Right atrium auricular region (tissue), 2 donors: ENCODE measurements at regions not wholly inside any gene's neighbourhood (a gene's known extent, or its start where the extent isn't known, plus 50 kb on each side); places are given as distances from the start of the nearest gene placed in this dataset.

Source experiments
- DNase-seq: peaks from one replicate; pipeline ENCODE4 v3.0.0-alpha.2; 2019; ENCODE audit warnings: low spot score
- H3K27ac ChIP-seq, 2 donors: fragments of 200-600 bp; sonication (generic); 1 replicate in 1 of 2; 2 replicates in 1 of 2; pipeline ENCODE4 v1.5.1; 2016 to 2019
- H3K27me3 ChIP-seq, 2 donors: fragments of 200-600 bp; sonication (generic); one replicate each; pipeline versions ENCODE4 v1.5.1 to v1.6.0; 2017 to 2019
- H3K36me3 ChIP-seq: fragments of 200-600 bp; sonication (generic); one replicate; pipeline ENCODE4 v1.5.1; 2016
- H3K4me1 ChIP-seq, 2 donors: fragments of 200-600 bp; sonication (generic); one replicate each; pipeline versions ENCODE4 v1.5.1 to v1.6.0; 2017 to 2019
- H3K4me3 ChIP-seq, 2 donors: fragments of 200-600 bp; sonication (generic); 1 replicate in 1 of 2; 2 replicates in 1 of 2; pipeline ENCODE4 v1.5.1; 2017 to 2019; ENCODE audit warnings: mild to moderate bottlenecking in 1 of 2, moderate library complexity in 1 of 2
- H3K9me3 ChIP-seq, 2 donors: fragments of 200-600 bp; sonication (generic); one replicate each; pipeline ENCODE4 v1.5.1; 2019
- CTCF ChIP-seq, 2 donors: fragments of 200-600 bp; sonication (generic); IDR thresholded peaks; one replicate each; pipeline ENCODE4 v1.5.1; 2019; ENCODE audit warnings: antibody characterized with exemption in 2 of 2

GRCh38 chr10:61248013-61248412, 205.2 kb downstream of the TMEM26 start:
- Histone ChIP-seq H3K9me3 (no peaks in the 10 kb centered on the region), H3K4me1 (no peaks in the 10 kb centered on the region), H3K36me3 (no peaks in the 10 kb centered on the region), H3K27ac (no peak overlapping the region), H3K4me3 (no peak overlapping the region), H3K27me3 (no peaks in the 10 kb centered on the region)
- TF ChIP-seq CTCF (IDR thresholded peaks at IDR 0.05), result no peak
- DNase-seq, result no peak

- TF ChIP-seq CTCF (IDR thresholded peaks at IDR 0.05), result no peak
- H3K9me3 ChIP-seq, result no peaks in the 10 kb centered on the region
- H3K4me3 ChIP-seq, result no peak overlapping the region
- H3K27me3 ChIP-seq, result no peaks in the 10 kb centered on the region
- DNase-seq, result no peak
- no peak overlapping the region for H3K27ac ChIP-seq
- H3K4me1 ChIP-seq, result no peaks in the 10 kb centered on the region
- H3K36me3 ChIP-seq, result no peaks in the 10 kb centered on the region
Measured at GRCh38 chr10:61244261-61244775, 208.9 kb downstream of the TMEM26 start.

GRCh38 chr10:61232780-61233179, 220.4 kb downstream of the TMEM26 start:
- H3K27me3 ChIP-seq, result no peaks in the 10 kb centered on the region
- H3K9me3 ChIP-seq, result peaks cover 0 to 14% of the 10 kb centered on the region in 2 donors
- TF ChIP-seq CTCF (IDR thresholded peaks at IDR 0.05), result no peak
- DNase-seq, result no peak
- H3K27ac ChIP-seq, result no peak overlapping the region
- no peak overlapping the region for H3K4me3 ChIP-seq
- H3K36me3 ChIP-seq, result no peaks in the 10 kb centered on the region
- no peaks in the 10 kb centered on the region for H3K4me1 ChIP-seq

- TF ChIP-seq CTCF (IDR thresholded peaks at IDR 0.05), result no peak
- no peak overlapping the region for H3K4me3 ChIP-seq
- H3K4me1 ChIP-seq, result no peaks in the 10 kb centered on the region
- no peak overlapping the region for H3K27ac ChIP-seq
- DNase-seq, result no peak
- no peaks in the 10 kb centered on the region for H3K36me3 ChIP-seq
- no peaks in the 10 kb centered on the region for H3K27me3 ChIP-seq
- H3K9me3 ChIP-seq, result peaks cover 0 to 25% of the 10 kb centered on the region in 2 donors
Measured at GRCh38 chr10:61225939-61226338, 227.2 kb downstream of the TMEM26 start.

GRCh38 chr10:61223576-61223975, 229.6 kb downstream of the TMEM26 start:
- no peaks in the 10 kb centered on the region for H3K4me1 ChIP-seq
- TF ChIP-seq CTCF (IDR thresholded peaks at IDR 0.05), result no peak
- H3K9me3 ChIP-seq, result peaks cover 0 to 25% of the 10 kb centered on the region in 2 donors
- H3K36me3 ChIP-seq, result no peaks in the 10 kb centered on the region
- H3K27ac ChIP-seq, result no peak overlapping the region
- DNase-seq, result no peak
- H3K27me3 ChIP-seq, result no peaks in the 10 kb centered on the region
- H3K4me3 ChIP-seq, result no peak overlapping the region

- no peaks in the 10 kb centered on the region for H3K36me3 ChIP-seq
- no peak overlapping the region for H3K27ac ChIP-seq
- DNase-seq, result no peak
- peaks cover 0 to 3% of the 10 kb centered on the region in 2 donors for H3K9me3 ChIP-seq
- TF ChIP-seq CTCF (IDR thresholded peaks at IDR 0.05), result no peak
- H3K4me3 ChIP-seq, result no peak overlapping the region
- no peaks in the 10 kb centered on the region for H3K4me1 ChIP-seq
- H3K27me3 ChIP-seq, result no peaks in the 10 kb centered on the region
Measured at GRCh38 chr10:61219696-61220095, 233.5 kb downstream of the TMEM26 start.
